Neural cell (in vitro differentiated cells): ENCODE measurements at regions not wholly inside any gene's neighbourhood (a gene's known extent, or its start where the extent isn't known, plus 50 kb on each side); places are given as distances from the start of the nearest gene placed in this dataset.

ENCODE experiments used
- H2AFZ ChIP-seq: fragments of 200-600, 300-800 bp; sonication (generic), shearing (Covaris generic); 2 replicates; pipeline ENCODE4 v1.6.0; 2014; ENCODE audit warnings: low read depth, mild to moderate bottlenecking, antibody characterized with exemption, low read length, moderate library complexity
- H3F3A ChIP-seq: fragments of 200-600 bp; shearing (Covaris generic); 2 replicates; pipeline ENCODE4 v1.6.1; 2016; ENCODE audit warnings: mild to moderate bottlenecking, moderate library complexity, mixed read lengths, antibody characterized with exemption, low read length; ENCODE audit not compliant: insufficient read depth, poor library complexity, severe bottlenecking
- H3K27ac ChIP-seq: fragments of 200-600, 300-800 bp; sonication (generic), shearing (Covaris generic); 2 replicates; pipeline ENCODE4 v1.5.1; 2014; ENCODE audit warnings: mild to moderate bottlenecking, low read length, moderate library complexity
- H3K27me3 ChIP-seq: fragments of 300-800, 200-600 bp; sonication (generic), shearing (Covaris generic); 2 replicates; pipeline ENCODE4 v1.6.0; 2014; ENCODE audit warnings: mild to moderate bottlenecking, low read depth, low read length, moderate library complexity; ENCODE audit not compliant: insufficient read depth
- H3K36me3 ChIP-seq: fragments of 300-800, 200-600 bp; sonication (generic), shearing (Covaris generic); 2 replicates; pipeline ENCODE4 v1.5.1; 2014; ENCODE audit warnings: mild to moderate bottlenecking, antibody characterized with exemption, low read length, moderate library complexity; ENCODE audit not compliant: insufficient read depth
- H3K4me2 ChIP-seq: fragments of 300-800, 200-600 bp; sonication (generic), shearing (Covaris generic); 2 replicates; pipeline ENCODE4 v1.6.0; 2014; ENCODE audit warnings: mild to moderate bottlenecking, low read length
- H3K4me3 ChIP-seq: fragments of 300-800, 200-600 bp; sonication (generic), shearing (Covaris generic); 2 replicates; pipeline ENCODE4 v1.5.1; 2014; ENCODE audit warnings: mild to moderate bottlenecking, low read length, moderate library complexity
- H3K79me2 ChIP-seq: fragments of 200-600 bp; shearing (Covaris generic); replicated peaks from 2 replicates; pipeline ENCODE4 v1.6.0; 2014; ENCODE audit warnings: mild to moderate bottlenecking, low read length, moderate library complexity; ENCODE audit not compliant: insufficient read depth
- H3K9ac ChIP-seq: fragments of 300-800, 200-600 bp; sonication (generic), shearing (Covaris generic); 2 replicates; pipeline ENCODE4 v1.6.1; 2016; ENCODE audit warnings: mild to moderate bottlenecking, low read length, mixed read lengths
- H3K9me2 ChIP-seq: fragments of 200-600 bp; shearing (Covaris generic); 2 replicates; pipeline ENCODE4 v1.6.1; 2016; ENCODE audit warnings: mild to moderate bottlenecking, low read length, mixed read lengths; ENCODE audit not compliant: insufficient read depth
- H3K9me3 ChIP-seq: fragments of 200-600, 300-800 bp; sonication (generic), shearing (Covaris generic); 2 replicates; pipeline ENCODE4 v1.6.1; 2016; ENCODE audit warnings: mild to moderate bottlenecking, mixed run types, low read length, moderate library complexity, mixed read lengths
- H4K20me1 ChIP-seq: fragments of 200-600 bp; shearing (Covaris generic); 2 replicates; pipeline ENCODE4 v1.6.1; 2016; ENCODE audit warnings: mild to moderate bottlenecking, mixed run types; ENCODE audit not compliant: insufficient read depth
- CTCF ChIP-seq: fragments of 450-650 bp; IDR thresholded peaks from 2 replicates; pipeline ENCODE4 v1.5.1; 2014; ENCODE audit warnings: antibody characterized with exemption, mild to moderate bottlenecking, moderate library complexity; ENCODE audit not compliant: poor library complexity, severe bottlenecking
- EP300 ChIP-seq: fragments of 450-650 bp; conservative IDR thresholded peaks from 2 replicates; pipeline ENCODE4 v1.6.1; 2014; ENCODE audit warnings: antibody characterized with exemption, mild to moderate bottlenecking, moderate library complexity; ENCODE audit not compliant: poor library complexity, severe bottlenecking
- EZH2 ChIP-seq: fragments of 200-600, 300-800 bp; shearing (Covaris generic), sonication (generic); IDR thresholded peaks from 2 replicates; pipeline ENCODE4 v1.6.1; 2014; ENCODE audit warnings: antibody characterized with exemption, low read length, borderline replicate concordance, mild to moderate bottlenecking; ENCODE audit not compliant: insufficient read depth, poor library complexity, severe bottlenecking
- MXI1 ChIP-seq: fragments of 450-650 bp; conservative IDR thresholded peaks from 2 replicates; pipeline ENCODE4 v1.6.1; 2014; ENCODE audit warnings: antibody characterized with exemption, mild to moderate bottlenecking; ENCODE audit not compliant: poor library complexity, severe bottlenecking
- POLR2AphosphoS5 ChIP-seq: IDR thresholded peaks from 2 replicates; pipeline ENCODE4 v1.6.1; 2012
- RAD21 ChIP-seq: fragments of 450-650 bp; conservative IDR thresholded peaks from 2 replicates; pipeline ENCODE4 v1.6.1; 2014; ENCODE audit warnings: antibody characterized with exemption, mild to moderate bottlenecking, moderate library complexity
- REST ChIP-seq: IDR thresholded peaks from 2 replicates; pipeline ENCODE4 v1.6.1; 2012; ENCODE audit warnings: borderline replicate concordance
- SMC3 ChIP-seq: fragments of 450-650 bp; conservative IDR thresholded peaks from 2 replicates; pipeline ENCODE4 v1.6.1; 2014; ENCODE audit warnings: antibody characterized with exemption, mild to moderate bottlenecking, moderate library complexity; ENCODE audit not compliant: poor library complexity
- TAF1 ChIP-seq: IDR thresholded peaks from 2 replicates; pipeline ENCODE4 v1.6.1; 2012; ENCODE audit warnings: low read depth

- H3K4me2 ChIP-seq: no peak overlapping the region
- H2AFZ ChIP-seq: no peak overlapping the region
- no peaks in the 10 kb centered on the region for H3K79me2 ChIP-seq
- no peaks in the 10 kb centered on the region for H3K9me2 ChIP-seq
- no peak overlapping the region for H3K9ac ChIP-seq
- TF ChIP-seq EP300 (no peak), POLR2AphosphoS5 (no peak), RAD21 (no peak), REST (no peak), SMC3 (no peak), MXI1 (no peak), EZH2 (no peak), TAF1 (no peak), CTCF (no peak)
- no peak overlapping the region for H3K27ac ChIP-seq
- H3K4me3 ChIP-seq: no peak overlapping the region
- no peaks in the 10 kb centered on the region for H3K27me3 ChIP-seq
- no peaks in the 10 kb centered on the region for H4K20me1 ChIP-seq
- no peaks in the 10 kb centered on the region for H3K36me3 ChIP-seq
- no peaks in the 10 kb centered on the region for H3K9me3 ChIP-seq
- no peaks in the 10 kb centered on the region for H3F3A ChIP-seq
Observed at GRCh38 chr2:155600914-155601760, 731.4 kb downstream of the NR4A2 start.

- Histone ChIP-seq H3K4me3 (no peak overlapping the region), H3K9me3 (no peaks in the 10 kb centered on the region), H3K4me2 (no peak overlapping the region), H4K20me1 (no peaks in the 10 kb centered on the region), H3K9ac (no peak overlapping the region), H3K9me2 (no peaks in the 10 kb centered on the region), H3K27me3 (no peaks in the 10 kb centered on the region), H3K79me2 (no peaks in the 10 kb centered on the region), H3F3A (no peaks in the 10 kb centered on the region), H3K36me3 (no peaks in the 10 kb centered on the region), H2AFZ (no peak overlapping the region), H3K27ac (no peak overlapping the region)
- no peak for TF ChIP-seq POLR2AphosphoS5
- no peak for TF ChIP-seq SMC3
- TF ChIP-seq TAF1: no peak
- TF ChIP-seq REST: no peak
- TF ChIP-seq MXI1: no peak
Observed at GRCh38 chr2:155600296-155600695, 732.2 kb downstream of the NR4A2 start.
